Thyroid gland (tissue), 4 donors: ENCODE measurements at regions not wholly inside any gene's neighbourhood (a gene's known extent, or its start where the extent isn't known, plus 50 kb on each side); places are given as distances from the start of the nearest gene placed in this dataset.

ENCODE experiments used
- POLR2A ChIP-seq, 2 donors: fragments of 450-650 bp; IDR thresholded peaks; one replicate each; pipeline ENCODE4 v1.6.1; 2017; ENCODE audit warnings: antibody characterized with exemption in 2 of 2, mild to moderate bottlenecking in 2 of 2, moderate library complexity in 1 of 2
- TF ChIP-seq, protein P1 (sequence below), 6 experiments: fragments of 200-600 bp in 3 of 6; fragments of 450-650 bp in 3 of 6; sonication (generic) in 3 of 6; IDR thresholded peaks; one replicate each; pipeline ENCODE4 v1.5.1; 2016 to 2019; ENCODE audit warnings: antibody characterized with exemption in 6 of 6, mild to moderate bottlenecking in 2 of 6, inconsistent platforms in 1 of 6, moderate library complexity in 1 of 6

- TF ChIP-seq, protein P1, sequence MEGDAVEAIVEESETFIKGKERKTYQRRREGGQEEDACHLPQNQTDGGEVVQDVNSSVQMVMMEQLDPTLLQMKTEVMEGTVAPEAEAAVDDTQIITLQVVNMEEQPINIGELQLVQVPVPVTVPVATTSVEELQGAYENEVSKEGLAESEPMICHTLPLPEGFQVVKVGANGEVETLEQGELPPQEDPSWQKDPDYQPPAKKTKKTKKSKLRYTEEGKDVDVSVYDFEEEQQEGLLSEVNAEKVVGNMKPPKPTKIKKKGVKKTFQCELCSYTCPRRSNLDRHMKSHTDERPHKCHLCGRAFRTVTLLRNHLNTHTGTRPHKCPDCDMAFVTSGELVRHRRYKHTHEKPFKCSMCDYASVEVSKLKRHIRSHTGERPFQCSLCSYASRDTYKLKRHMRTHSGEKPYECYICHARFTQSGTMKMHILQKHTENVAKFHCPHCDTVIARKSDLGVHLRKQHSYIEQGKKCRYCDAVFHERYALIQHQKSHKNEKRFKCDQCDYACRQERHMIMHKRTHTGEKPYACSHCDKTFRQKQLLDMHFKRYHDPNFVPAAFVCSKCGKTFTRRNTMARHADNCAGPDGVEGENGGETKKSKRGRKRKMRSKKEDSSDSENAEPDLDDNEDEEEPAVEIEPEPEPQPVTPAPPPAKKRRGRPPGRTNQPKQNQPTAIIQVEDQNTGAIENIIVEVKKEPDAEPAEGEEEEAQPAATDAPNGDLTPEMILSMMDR (IDR thresholded peaks at IDR 0.05) = no peak
- TF ChIP-seq POLR2A (IDR thresholded peaks at IDR 0.05) = no peak
These were observed 503.3 kb upstream of the NRP1 start for GRCh38 chr10:33837736-33838135.
